Rectal smooth muscle tissue (tissue), 1 donor: ENCODE measurements at regions not wholly inside any gene's neighbourhood (a gene's known extent, or its start where the extent isn't known, plus 50 kb on each side); places are given as distances from the start of the nearest gene placed in this dataset.

Experiments
- H3K27ac ChIP-seq: one replicate; pipeline ENCODE4 v1.7.0; 2013; ENCODE audit warnings: low read depth, low read length, inconsistent platforms
- H3K27me3 ChIP-seq: one replicate; pipeline ENCODE4 v1.7.0; 2013; ENCODE audit warnings: low read length; ENCODE audit not compliant: control insufficient read depth, insufficient read depth
- H3K36me3 ChIP-seq: one replicate; pipeline ENCODE4 v1.7.0; 2013; ENCODE audit warnings: low read length; ENCODE audit not compliant: control insufficient read depth, insufficient read depth
- H3K4me1 ChIP-seq: one replicate; pipeline ENCODE4 v1.7.0; 2013; ENCODE audit warnings: low read length; ENCODE audit not compliant: control insufficient read depth, insufficient read depth
- H3K4me3 ChIP-seq: one replicate; pipeline ENCODE4 v1.7.0; 2013; ENCODE audit warnings: low read length
- H3K9ac ChIP-seq: one replicate; pipeline ENCODE4 v1.7.0; 2013; ENCODE audit warnings: low read length

DNA sequence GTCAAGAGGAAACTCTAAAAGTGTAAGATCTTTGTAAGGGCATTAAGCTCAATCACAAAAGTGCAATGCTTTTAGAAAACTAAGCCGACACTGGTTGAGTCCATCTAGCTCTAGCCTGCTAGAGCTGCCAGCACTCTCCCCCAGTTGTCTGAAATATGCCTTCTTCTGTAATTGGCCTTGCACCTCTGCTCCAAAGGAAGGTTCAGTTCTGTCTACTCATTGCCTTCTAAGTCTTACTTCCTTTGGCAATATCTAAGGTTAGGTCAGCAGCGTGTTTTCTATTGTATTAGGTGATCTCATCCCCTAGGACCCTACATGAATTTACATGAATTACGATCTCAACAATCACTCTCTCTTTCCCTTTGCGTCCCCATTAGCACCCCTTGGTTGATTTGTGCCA, 378.6 kb downstream of the CBLN4 start:
- Histone ChIP-seq H3K27me3 (no peaks in the 10 kb centered on the region), H3K27ac (no peak overlapping the region), H3K4me3 (no peak overlapping the region), H3K4me1 (no peaks in the 10 kb centered on the region), H3K9ac (no peak overlapping the region), H3K36me3 (no peaks in the 10 kb centered on the region)

DNA sequence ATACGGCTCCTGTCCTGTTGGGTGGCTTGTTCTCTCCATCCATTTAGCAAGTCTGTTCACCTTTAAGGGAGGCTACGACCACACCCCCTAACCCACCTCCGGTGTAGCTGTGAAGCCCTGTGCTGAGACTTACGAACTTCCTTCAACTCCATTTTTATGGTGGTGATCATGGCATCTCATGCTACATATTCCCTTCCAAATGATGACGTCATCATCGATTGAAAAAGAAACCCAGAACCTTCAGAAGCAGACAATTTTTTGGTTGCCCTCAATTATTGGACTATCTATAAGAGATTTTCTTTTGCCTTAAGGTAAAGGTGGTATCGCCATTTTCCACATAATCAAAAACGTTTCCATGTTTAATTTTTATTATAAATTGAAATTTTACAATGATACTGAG, 389.0 kb downstream of the CBLN4 start:
- H3K27ac ChIP-seq = no peak overlapping the region
- no peaks in the 10 kb centered on the region for H3K36me3 ChIP-seq
- H3K27me3 ChIP-seq = no peaks in the 10 kb centered on the region
- H3K9ac ChIP-seq = no peak overlapping the region
- no peaks in the 10 kb centered on the region for H3K4me1 ChIP-seq
- H3K4me3 ChIP-seq = no peak overlapping the region

DNA sequence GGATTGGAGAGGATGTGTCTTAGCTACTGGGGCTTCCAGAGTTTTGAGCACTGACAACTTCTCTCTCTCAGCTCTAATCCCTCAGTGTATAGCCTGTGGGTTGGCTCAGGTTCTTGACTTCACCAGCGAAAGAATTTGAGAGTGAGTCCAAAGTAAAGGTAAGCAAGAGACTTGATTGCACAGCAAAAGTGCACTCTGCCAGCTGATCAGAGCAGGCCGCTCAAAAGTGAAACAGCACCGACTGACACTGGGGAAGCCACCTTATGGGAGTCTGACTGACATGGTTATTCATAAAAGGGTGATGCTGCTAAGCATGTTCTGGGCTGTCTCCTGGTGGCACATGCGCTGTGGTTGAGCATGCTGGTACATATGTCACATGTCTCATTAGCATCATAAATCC, 389.5 kb downstream of the CBLN4 start:
- Histone ChIP-seq H3K4me3 (no peak overlapping the region), H3K27me3 (no peaks in the 10 kb centered on the region)

DNA sequence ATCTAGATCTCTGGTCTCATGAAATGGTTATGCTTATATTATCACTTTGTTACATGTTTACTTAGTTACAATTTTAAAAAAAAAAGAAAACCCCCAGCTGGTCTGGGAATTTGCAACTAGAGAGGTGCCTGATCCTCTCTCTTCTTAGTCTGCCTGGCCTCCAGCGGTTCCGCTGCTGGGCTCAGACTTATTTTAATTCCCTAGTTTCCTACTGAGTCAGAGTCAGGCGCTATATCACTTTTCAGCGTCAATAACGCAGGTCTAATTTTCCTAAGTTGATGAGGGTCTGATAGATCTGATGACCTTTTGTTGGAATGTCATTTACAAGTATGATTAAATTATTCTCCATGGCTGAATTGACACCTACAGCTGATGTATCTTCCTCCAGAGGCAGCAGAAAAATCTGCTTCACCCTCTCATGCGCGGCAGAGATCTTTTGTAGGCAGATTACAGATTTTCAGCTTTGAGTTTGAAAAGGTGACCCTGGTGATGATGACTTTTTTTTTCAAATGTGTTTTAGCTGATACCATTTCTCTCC, 391.0 kb downstream of the CBLN4 start:
- H3K4me1 ChIP-seq = no peaks in the 10 kb centered on the region
- no peaks in the 10 kb centered on the region for H3K27me3 ChIP-seq
- no peak overlapping the region for H3K4me3 ChIP-seq
- H3K27ac ChIP-seq = no peak overlapping the region
- H3K9ac ChIP-seq = no peak overlapping the region
- H3K36me3 ChIP-seq = no peaks in the 10 kb centered on the region

More for the DNA sequence above, 389.5 kb downstream of the CBLN4 start:
- no peaks in the 10 kb centered on the region for H3K4me1 ChIP-seq
- no peaks in the 10 kb centered on the region for H3K36me3 ChIP-seq
- no peak overlapping the region for H3K9ac ChIP-seq
- H3K27ac ChIP-seq = no peak overlapping the region

DNA sequence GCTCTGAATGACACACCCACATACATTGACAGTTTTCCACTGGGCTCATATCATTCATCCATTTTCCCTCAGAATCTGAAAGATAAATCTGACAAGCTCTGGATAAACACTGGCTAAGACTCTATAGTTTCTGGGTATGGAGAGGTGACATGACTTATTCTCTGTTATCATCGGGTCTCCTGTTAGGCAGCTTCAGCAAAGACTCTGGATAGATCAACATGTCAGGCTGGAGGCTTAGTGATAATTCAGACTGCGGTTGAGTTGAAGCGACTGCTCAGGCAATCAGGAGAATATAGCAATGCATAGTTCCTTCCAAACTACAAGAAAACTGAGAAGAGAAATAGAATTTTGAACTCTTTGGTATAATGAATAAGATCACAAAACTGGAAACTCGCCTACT, 394.6 kb downstream of the CBLN4 start:
- no peaks in the 10 kb centered on the region for H3K36me3 ChIP-seq
- H3K9ac ChIP-seq = no peak overlapping the region
- no peak overlapping the region for H3K4me3 ChIP-seq
- H3K27me3 ChIP-seq = no peaks in the 10 kb centered on the region
- H3K4me1 ChIP-seq = no peaks in the 10 kb centered on the region
- H3K27ac ChIP-seq = no peak overlapping the region

DNA sequence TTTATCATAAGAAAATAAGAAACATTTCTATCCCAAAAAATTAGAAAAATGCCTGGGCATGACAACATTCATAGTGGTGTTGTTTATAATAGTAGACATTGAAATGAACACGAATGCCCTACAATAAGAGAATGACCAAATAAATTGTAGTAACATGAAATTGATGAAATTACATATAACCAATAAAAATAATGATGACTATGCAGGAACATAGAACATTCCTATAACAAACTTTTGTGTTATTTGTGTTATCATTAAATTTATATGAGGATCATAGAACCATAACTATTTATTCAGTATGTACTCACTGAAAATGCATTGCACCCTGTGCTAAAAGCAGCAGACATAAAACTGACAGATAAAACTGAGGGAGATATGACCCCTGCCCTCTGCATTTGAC, 399.7 kb downstream of the CBLN4 start:
- Histone ChIP-seq H3K9ac (no peak overlapping the region), H3K27me3 (no peaks in the 10 kb centered on the region), H3K4me1 (no peaks in the 10 kb centered on the region), H3K4me3 (no peak overlapping the region), H3K27ac (no peak overlapping the region), H3K36me3 (no peaks in the 10 kb centered on the region)

DNA sequence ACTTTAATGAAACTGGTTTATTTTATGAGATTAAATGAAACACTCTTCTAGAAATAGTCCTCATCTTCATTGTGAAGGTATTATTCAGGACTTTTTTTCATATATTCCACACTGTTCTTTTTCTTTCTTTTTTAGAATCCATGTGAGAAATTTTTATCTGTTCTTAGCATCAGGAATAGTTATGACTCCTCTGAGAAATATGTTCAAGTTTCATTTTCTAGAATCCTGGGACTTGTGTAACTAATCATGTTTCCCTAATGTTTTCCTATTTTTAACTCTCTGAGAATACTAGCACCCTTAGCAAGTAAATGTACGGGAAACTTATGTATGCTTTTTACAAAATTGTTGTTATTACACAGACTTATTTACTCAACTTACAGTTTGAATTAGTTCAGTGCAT, 407.8 kb downstream of the CBLN4 start:
- no peak overlapping the region for H3K9ac ChIP-seq
- no peaks in the 10 kb centered on the region for H3K36me3 ChIP-seq
- H3K4me1 ChIP-seq = no peaks in the 10 kb centered on the region
- no peaks in the 10 kb centered on the region for H3K27me3 ChIP-seq
- H3K4me3 ChIP-seq = no peak overlapping the region
- no peak overlapping the region for H3K27ac ChIP-seq

DNA sequence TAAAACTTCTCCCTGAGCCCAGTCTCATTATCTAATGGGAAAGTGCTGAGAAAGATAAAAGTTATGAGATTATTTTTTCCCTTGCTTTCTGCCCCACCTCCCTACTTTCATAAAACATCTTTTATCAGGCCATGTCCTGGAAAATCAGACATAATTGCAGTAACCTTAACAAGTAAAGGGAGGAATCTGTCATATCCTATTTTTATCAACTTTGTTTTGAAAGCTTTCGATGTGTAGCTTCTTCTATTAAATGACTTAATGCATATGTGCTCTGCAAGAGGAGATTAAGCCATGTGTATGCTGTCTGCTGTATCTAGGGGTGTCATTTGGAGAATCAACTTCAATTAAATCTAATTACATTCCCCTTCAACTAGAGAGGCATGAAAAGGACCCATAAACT, 408.9 kb downstream of the CBLN4 start:
- H3K4me3 ChIP-seq = no peak overlapping the region
- no peak overlapping the region for H3K27ac ChIP-seq
- no peak overlapping the region for H3K9ac ChIP-seq
- H3K27me3 ChIP-seq = no peaks in the 10 kb centered on the region
- H3K36me3 ChIP-seq = no peaks in the 10 kb centered on the region
- H3K4me1 ChIP-seq = no peaks in the 10 kb centered on the region

DNA sequence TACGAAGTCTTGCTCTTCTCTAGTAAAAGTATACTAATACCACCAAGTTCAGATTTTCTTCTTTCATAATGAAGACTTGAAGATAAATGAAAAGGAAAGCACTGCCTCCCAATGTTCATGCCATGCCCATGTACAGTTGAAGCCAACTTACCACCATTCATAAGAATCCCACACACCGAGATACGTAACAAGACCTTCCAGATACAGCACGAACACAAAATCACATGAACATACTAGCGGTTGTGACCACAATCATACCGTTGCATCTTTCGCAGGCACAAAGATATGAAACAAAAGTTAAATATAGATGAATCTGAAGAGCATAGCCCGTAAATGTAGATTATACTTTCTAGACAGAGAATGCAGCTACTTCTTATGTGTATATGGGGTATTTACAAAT, 412.5 kb downstream of the CBLN4 start:
- H3K27ac ChIP-seq = no peak overlapping the region

DNA sequence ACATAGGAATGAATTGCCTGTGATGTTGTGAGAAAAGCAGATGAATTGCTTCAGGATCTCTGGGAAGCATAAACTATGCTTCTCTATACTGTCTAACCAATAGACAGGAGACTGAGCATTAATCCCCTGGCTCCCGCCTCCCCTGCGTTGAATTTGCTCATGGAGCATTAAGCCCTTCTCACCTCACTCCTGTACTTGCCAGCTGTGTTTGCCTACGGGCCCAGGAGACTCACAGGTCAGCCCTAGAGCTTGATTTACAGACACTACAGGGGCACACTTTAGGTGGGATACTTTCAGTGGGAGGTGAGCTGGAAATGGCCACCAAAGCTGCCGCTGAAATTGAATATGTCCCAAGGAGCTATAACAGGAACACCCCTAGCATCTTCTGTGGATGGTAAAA, 418.7 kb downstream of the CBLN4 start:
- no peak overlapping the region for H3K27ac ChIP-seq
- no peak overlapping the region for H3K9ac ChIP-seq
- H3K4me3 ChIP-seq = no peak overlapping the region
- no peaks in the 10 kb centered on the region for H3K4me1 ChIP-seq
- H3K36me3 ChIP-seq = no peaks in the 10 kb centered on the region
- no peaks in the 10 kb centered on the region for H3K27me3 ChIP-seq

More for the DNA sequence above, 412.5 kb downstream of the CBLN4 start:
- no peaks in the 10 kb centered on the region for H3K36me3 ChIP-seq
- no peaks in the 10 kb centered on the region for H3K27me3 ChIP-seq
- no peaks in the 10 kb centered on the region for H3K4me1 ChIP-seq
- no peak overlapping the region for H3K9ac ChIP-seq
- H3K4me3 ChIP-seq = no peak overlapping the region

DNA sequence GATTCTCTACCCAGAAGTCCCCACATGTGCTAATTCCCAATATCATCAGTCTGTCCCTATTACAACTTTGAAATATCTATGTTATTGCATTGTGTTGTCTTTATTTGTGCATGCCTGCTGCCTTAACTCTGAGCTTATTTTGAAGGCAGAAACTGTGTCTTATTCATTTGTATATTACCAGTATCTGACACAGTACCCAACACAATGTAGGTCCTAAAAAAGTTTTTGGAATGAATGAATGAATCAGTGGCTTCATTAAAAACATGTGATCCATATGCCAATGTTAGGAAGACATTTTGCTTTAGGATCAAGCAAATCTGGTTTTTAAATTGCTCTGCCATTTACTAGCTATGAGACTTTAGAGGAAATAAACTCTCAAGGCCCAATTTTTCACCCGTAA, 420.4 kb downstream of the CBLN4 start:
- H3K4me1 ChIP-seq = no peaks in the 10 kb centered on the region
- H3K27ac ChIP-seq = no peak overlapping the region
- no peak overlapping the region for H3K9ac ChIP-seq
- H3K4me3 ChIP-seq = no peak overlapping the region
- no peaks in the 10 kb centered on the region for H3K27me3 ChIP-seq
- no peaks in the 10 kb centered on the region for H3K36me3 ChIP-seq

DNA sequence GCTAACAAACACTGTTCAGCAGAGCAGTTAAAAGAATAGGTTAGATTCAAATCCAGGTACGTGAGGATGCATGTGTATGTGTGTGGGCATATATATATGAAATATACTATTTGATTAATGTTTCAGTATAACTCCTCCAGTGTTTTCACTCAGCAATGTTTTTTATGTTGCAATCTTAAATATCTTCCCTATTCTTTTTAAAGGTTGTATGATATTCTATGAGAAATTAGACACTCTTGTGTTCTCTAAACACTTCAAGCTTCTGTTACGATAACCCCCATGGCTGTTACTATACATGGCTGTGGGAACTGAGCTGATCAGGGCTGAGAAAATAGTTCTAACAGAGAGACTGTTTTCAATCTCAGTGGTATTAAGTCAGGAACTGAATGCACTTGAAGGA, 421.0 kb downstream of the CBLN4 start:
- Histone ChIP-seq H3K36me3 (no peaks in the 10 kb centered on the region), H3K27me3 (no peaks in the 10 kb centered on the region), H3K27ac (no peak overlapping the region), H3K4me1 (no peaks in the 10 kb centered on the region), H3K4me3 (no peak overlapping the region), H3K9ac (no peak overlapping the region)

DNA sequence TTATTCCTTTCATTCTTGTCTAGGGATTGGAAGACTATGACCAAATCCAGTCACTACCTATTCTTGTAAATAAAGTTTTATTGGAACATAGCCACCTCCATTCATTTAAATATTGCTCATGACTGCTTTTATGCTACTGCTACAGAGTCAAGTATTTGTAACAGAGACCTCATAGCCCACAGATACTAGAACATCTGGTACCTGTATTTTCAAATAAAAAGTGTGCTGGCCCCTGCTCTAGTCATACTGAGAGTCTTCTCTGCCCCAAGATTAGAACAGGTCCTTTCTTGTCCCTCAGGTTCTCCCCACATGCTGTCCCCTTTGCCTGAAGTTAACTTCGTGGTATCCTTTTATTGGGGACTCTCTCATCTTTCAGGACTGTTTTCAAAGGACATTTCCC, 422.3 kb downstream of the CBLN4 start:
- Histone ChIP-seq H3K4me3 (no peak overlapping the region), H3K4me1 (no peaks in the 10 kb centered on the region), H3K27me3 (no peaks in the 10 kb centered on the region), H3K27ac (no peak overlapping the region), H3K36me3 (no peaks in the 10 kb centered on the region), H3K9ac (no peak overlapping the region)
